Mesendoderm (in vitro differentiated cells): ENCODE measurements at regions not wholly inside any gene's neighbourhood (a gene's known extent, or its start where the extent isn't known, plus 50 kb on each side); places are given as distances from the start of the nearest gene placed in this dataset.

Experiments used
- DNase-seq: peaks from one replicate; pipeline ENCODE4 v3.0.0; 2013
- H2AK5ac ChIP-seq: 2 replicates; pipeline ENCODE4 v1.6.1; 2013; ENCODE audit warnings: low read length, inconsistent platforms
- H2BK120ac ChIP-seq: 2 replicates; pipeline ENCODE4 v1.6.1; 2013; ENCODE audit warnings: low read depth, mild to moderate bottlenecking, low read length, moderate library complexity, mixed read lengths
- H2BK15ac ChIP-seq: replicated peaks from 2 replicates; pipeline ENCODE4 v1.6.1; 2013; ENCODE audit warnings: low read depth, mild to moderate bottlenecking, moderate library complexity
- H2BK5ac ChIP-seq: 2 replicates; pipeline ENCODE4 v1.6.1; 2013; ENCODE audit warnings: low read length, inconsistent platforms
- H3K18ac ChIP-seq: 2 replicates; pipeline ENCODE4 v1.6.1; 2013; ENCODE audit warnings: mild to moderate bottlenecking, low read length, mixed read lengths
- H3K23ac ChIP-seq: one replicate; pipeline ENCODE4 v1.6.1; 2013; ENCODE audit warnings: low read length
- H3K27ac ChIP-seq: 2 replicates; pipeline ENCODE4 v1.5.1; 2013; ENCODE audit warnings: low read depth, mild to moderate bottlenecking, inconsistent platforms, low read length, moderate library complexity
- H3K27me3 ChIP-seq: 2 replicates; pipeline ENCODE4 v1.6.1; 2013; ENCODE audit warnings: low read length, control low read depth, mild to moderate bottlenecking, inconsistent platforms; ENCODE audit not compliant: insufficient read depth, poor library complexity
- H3K36me3 ChIP-seq: 2 replicates; pipeline ENCODE4 v1.6.1; 2013; ENCODE audit warnings: low read length, inconsistent platforms; ENCODE audit not compliant: control insufficient read depth, insufficient read depth
- H3K4ac ChIP-seq: one replicate; pipeline ENCODE4 v1.6.1; 2013; ENCODE audit warnings: low read depth, mild to moderate bottlenecking, low read length, moderate library complexity
- H3K4me1 ChIP-seq: 2 replicates; pipeline ENCODE4 v1.6.1; 2013; ENCODE audit warnings: low read depth, low read length, inconsistent platforms; ENCODE audit not compliant: control insufficient read depth
- H3K4me2 ChIP-seq: 2 replicates; pipeline ENCODE4 v1.6.1; 2013; ENCODE audit warnings: low read length
- H3K4me3 ChIP-seq: 2 replicates; pipeline ENCODE4 v1.5.1; 2013; ENCODE audit warnings: mild to moderate bottlenecking, low read length
- H3K56ac ChIP-seq: one replicate; pipeline ENCODE4 v1.6.1; 2013; ENCODE audit warnings: low read length
- H3K79me1 ChIP-seq: 2 replicates; pipeline ENCODE4 v1.6.1; 2013; ENCODE audit warnings: low read length, inconsistent platforms
- H3K79me2 ChIP-seq: 2 replicates; pipeline ENCODE4 v1.6.1; 2013; ENCODE audit warnings: mild to moderate bottlenecking, low read length; ENCODE audit not compliant: control insufficient read depth, insufficient read depth
- H3K9ac ChIP-seq: 2 replicates; pipeline ENCODE4 v1.6.1; 2013; ENCODE audit warnings: low read length, inconsistent platforms
- H4K5ac ChIP-seq: one replicate; pipeline ENCODE4 v1.6.1; 2013; ENCODE audit warnings: low read length
- H4K8ac ChIP-seq: one replicate; pipeline ENCODE4 v1.6.1; 2013; ENCODE audit warnings: low read depth, mild to moderate bottlenecking, control low read depth, low read length, moderate library complexity
- WGBS: extraction: QIAGEN DNeasy Blood & Tissue Kit; methylation state at CpG from one replicate; pipeline ENCODE4 v1.1.7; 2013; ENCODE audit warnings: low lambda C conversion rate, missing lambda C conversion rate; ENCODE audit not compliant: insufficient coverage; ENCODE audit errors: extremely low coverage; 5-methylcytosine and 5-hydroxymethylcytosine counted together

DNA sequence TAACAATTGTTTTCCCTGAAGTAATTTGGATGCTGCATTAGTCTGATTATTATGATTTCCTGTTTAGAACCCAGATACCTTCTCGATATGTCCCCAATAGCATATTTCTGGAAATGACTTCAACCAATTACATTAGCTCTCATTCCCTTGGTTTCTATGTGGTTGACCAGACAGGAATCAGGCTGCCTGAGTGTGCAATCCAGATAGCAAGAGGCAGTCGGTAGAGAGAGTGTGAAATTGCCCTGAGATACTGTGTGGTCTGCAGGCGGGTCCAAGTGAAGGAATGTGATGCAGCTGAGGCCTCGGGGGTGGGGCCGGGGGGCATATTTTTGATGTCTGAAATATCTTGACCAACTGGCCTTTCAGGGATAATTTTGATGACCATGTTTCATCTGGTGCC, 143.9 kb upstream of the ITGA6 start:
- H2AK5ac ChIP-seq, result no peak overlapping the region
- H3K23ac ChIP-seq, result no peak overlapping the region
- no peaks in the 10 kb centered on the region for H3K4me1 ChIP-seq
- no peak overlapping the region for H3K4ac ChIP-seq
- H2BK5ac ChIP-seq, result no peak overlapping the region
- H3K4me2 ChIP-seq, result no peak overlapping the region
- no peaks in the 10 kb centered on the region for H3K79me1 ChIP-seq
- peak; percentile 22 for DNase-seq
- no peak overlapping the region for H3K27ac ChIP-seq
- H3K79me2 ChIP-seq, result no peaks in the 10 kb centered on the region
- no peak overlapping the region for H4K5ac ChIP-seq
- H2BK120ac ChIP-seq, result no peak overlapping the region
- H3K9ac ChIP-seq, result no peak overlapping the region
- no peak overlapping the region for H3K56ac ChIP-seq
- no peak overlapping the region for H2BK15ac ChIP-seq
- no CpG with 5 or more reads among the region's 5 CpGs for WGBS
- no peak overlapping the region for H3K18ac ChIP-seq
- H3K36me3 ChIP-seq, result no peaks in the 10 kb centered on the region
- no peak overlapping the region for H3K4me3 ChIP-seq
- H4K8ac ChIP-seq, result no peak overlapping the region
- H3K27me3 ChIP-seq, result no peaks in the 10 kb centered on the region

DNA sequence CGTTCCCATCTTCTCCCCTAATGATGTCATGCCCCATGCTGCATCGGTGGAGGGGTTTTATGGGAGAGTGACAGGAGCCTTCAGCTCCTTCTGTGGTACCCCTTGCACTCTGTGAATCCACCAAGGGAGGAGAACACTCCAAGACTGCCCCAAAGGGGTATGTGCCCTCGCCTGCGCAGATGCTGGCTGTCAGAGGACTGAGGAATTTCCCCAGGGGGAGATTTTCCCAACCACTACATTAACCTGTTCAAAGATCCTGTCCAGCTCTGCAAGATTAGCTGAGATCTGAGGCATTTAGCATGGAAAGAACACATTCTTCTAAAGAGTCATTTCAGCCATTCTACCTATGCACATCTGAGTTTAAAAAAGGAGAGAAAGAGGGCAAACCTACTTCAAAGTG, 143.2 kb upstream of the ITGA6 start:
- Histone ChIP-seq H3K27ac (no peak overlapping the region), H3K79me2 (no peaks in the 10 kb centered on the region), H3K9ac (no peak overlapping the region), H3K4me3 (no peak overlapping the region), H2AK5ac (no peak overlapping the region), H4K5ac (no peak overlapping the region), H3K4me2 (no peak overlapping the region), H3K18ac (no peak overlapping the region), H2BK15ac (no peak overlapping the region), H3K27me3 (no peaks in the 10 kb centered on the region), H3K4ac (no peak overlapping the region), H3K23ac (no peak overlapping the region), H3K56ac (no peak overlapping the region), H4K8ac (no peak overlapping the region), H2BK120ac (no peak overlapping the region), H3K36me3 (no peaks in the 10 kb centered on the region), H2BK5ac (no peak overlapping the region), H3K79me1 (no peaks in the 10 kb centered on the region), H3K4me1 (no peaks in the 10 kb centered on the region)
- no peak for DNase-seq
- no CpG with 5 or more reads among the region's 4 CpGs for WGBS

DNA sequence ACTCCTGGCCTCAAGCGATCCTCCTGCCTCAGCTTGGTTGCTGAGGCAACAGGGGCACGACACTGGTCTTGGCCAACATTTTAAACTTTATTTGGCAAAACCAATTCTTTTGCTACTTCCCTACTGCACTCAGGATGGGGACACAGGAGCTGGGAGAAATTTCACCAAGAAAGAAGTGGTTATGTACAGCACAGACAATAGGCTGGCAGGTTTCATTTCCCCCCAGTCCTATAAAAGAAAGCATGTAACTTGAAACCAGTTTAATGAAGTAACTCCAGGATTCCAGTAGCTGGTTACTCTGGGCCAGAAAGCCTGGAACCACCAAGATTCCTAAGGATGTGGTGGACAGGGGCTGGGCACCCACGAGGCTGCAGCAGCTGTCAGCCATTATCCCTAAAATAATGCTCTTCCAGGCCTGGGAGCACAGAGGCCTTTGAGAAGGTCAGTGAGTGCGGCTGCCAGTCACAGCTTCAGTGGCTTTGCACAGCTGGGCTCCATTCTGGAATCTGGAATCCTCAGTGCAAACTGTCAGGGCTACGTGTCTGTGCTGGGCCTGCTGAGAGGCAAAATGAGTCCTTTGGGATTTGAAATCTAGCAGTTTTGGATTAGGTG, 142.3 kb upstream of the ITGA6 start:
- Histone ChIP-seq H2BK120ac (no peak overlapping the region), H3K4ac (no peak overlapping the region), H3K18ac (no peak overlapping the region), H3K79me2 (no peaks in the 10 kb centered on the region), H3K27ac (no peak overlapping the region), H4K5ac (no peak overlapping the region), H2BK15ac (no peak overlapping the region), H3K36me3 (no peaks in the 10 kb centered on the region), H3K4me1 (no peaks in the 10 kb centered on the region), H3K79me1 (no peaks in the 10 kb centered on the region), H2AK5ac (no peak overlapping the region), H3K4me2 (no peak overlapping the region), H3K27me3 (no peaks in the 10 kb centered on the region), H3K9ac (no peak overlapping the region), H3K23ac (no peak overlapping the region), H4K8ac (no peak overlapping the region), H3K56ac (no peak overlapping the region), H3K4me3 (no peak overlapping the region), H2BK5ac (no peak overlapping the region)
- WGBS, result no CpG with 5 or more reads among the region's 5 CpGs
- peak; percentile 69 for DNase-seq

DNA sequence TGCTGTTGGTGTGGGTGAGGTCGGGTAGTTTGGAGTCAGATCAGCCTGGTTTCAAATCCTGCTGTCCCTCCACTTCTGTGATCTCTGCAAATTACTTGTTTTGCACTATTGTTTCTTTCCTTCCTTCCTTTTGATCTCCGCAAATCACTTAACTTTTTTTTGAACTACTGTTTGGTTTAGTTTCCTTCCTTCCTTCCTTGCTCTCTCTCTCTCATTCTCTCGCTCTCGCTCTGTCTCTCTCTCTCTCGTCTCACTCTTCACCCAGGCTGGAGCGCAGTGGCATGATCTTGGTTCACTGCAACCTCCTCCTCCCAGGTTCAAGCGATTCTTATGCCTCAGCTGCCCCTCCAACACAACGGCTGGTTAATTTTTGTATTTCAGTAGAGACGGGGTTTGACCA, 141.6 kb upstream of the ITGA6 start:
- Histone ChIP-seq H3K56ac (no peak overlapping the region), H3K4me3 (no peak overlapping the region), H3K27me3 (no peaks in the 10 kb centered on the region), H3K4ac (no peak overlapping the region), H2BK5ac (no peak overlapping the region), H3K23ac (no peak overlapping the region), H4K5ac (no peak overlapping the region), H4K8ac (no peak overlapping the region), H2BK120ac (no peak overlapping the region), H3K9ac (no peak overlapping the region), H3K27ac (no peak overlapping the region), H3K79me2 (no peaks in the 10 kb centered on the region), H2BK15ac (no peak overlapping the region), H3K36me3 (no peaks in the 10 kb centered on the region), H3K4me1 (no peaks in the 10 kb centered on the region), H3K79me1 (no peaks in the 10 kb centered on the region), H3K18ac (no peak overlapping the region), H3K4me2 (no peak overlapping the region), H2AK5ac (no peak overlapping the region)
- no peak for DNase-seq
- WGBS, result no CpG with 5 or more reads among the region's 9 CpGs

DNA sequence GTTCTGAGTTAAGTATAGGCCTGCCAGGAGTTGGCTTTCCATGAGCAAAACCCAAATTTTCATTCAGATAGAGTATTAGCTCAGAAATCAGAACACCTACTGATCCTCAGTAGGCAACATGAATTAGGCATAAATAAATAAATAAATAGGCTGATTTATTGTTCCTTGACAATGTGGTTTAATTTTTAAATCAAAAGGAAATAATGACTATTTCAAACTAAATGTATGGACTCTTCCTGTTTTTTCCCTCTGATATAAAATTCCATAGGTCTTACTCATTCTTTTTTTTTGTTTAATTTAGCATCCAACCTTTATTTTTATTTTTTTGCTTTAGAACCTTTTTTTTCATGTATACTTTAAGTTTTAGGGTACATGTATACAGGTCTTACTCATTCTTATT, 140.2 kb upstream of the ITGA6 start:
- H4K8ac ChIP-seq, result no peak overlapping the region
- no peak overlapping the region for H3K4me2 ChIP-seq
- no peak overlapping the region for H2BK15ac ChIP-seq
- no peak overlapping the region for H3K23ac ChIP-seq
- H3K4me3 ChIP-seq, result no peak overlapping the region
- DNase-seq, result no peak
- H3K27me3 ChIP-seq, result no peaks in the 10 kb centered on the region
- H3K36me3 ChIP-seq, result no peaks in the 10 kb centered on the region
- H2BK5ac ChIP-seq, result no peak overlapping the region
- no peaks in the 10 kb centered on the region for H3K79me1 ChIP-seq
- no peak overlapping the region for H2AK5ac ChIP-seq
- no peaks in the 10 kb centered on the region for H3K79me2 ChIP-seq
- no peaks in the 10 kb centered on the region for H3K4me1 ChIP-seq
- no peak overlapping the region for H3K18ac ChIP-seq
- no peak overlapping the region for H3K9ac ChIP-seq
- H3K4ac ChIP-seq, result no peak overlapping the region
- no peak overlapping the region for H3K56ac ChIP-seq
- no peak overlapping the region for H4K5ac ChIP-seq
- no peak overlapping the region for H2BK120ac ChIP-seq
- no peak overlapping the region for H3K27ac ChIP-seq

DNA sequence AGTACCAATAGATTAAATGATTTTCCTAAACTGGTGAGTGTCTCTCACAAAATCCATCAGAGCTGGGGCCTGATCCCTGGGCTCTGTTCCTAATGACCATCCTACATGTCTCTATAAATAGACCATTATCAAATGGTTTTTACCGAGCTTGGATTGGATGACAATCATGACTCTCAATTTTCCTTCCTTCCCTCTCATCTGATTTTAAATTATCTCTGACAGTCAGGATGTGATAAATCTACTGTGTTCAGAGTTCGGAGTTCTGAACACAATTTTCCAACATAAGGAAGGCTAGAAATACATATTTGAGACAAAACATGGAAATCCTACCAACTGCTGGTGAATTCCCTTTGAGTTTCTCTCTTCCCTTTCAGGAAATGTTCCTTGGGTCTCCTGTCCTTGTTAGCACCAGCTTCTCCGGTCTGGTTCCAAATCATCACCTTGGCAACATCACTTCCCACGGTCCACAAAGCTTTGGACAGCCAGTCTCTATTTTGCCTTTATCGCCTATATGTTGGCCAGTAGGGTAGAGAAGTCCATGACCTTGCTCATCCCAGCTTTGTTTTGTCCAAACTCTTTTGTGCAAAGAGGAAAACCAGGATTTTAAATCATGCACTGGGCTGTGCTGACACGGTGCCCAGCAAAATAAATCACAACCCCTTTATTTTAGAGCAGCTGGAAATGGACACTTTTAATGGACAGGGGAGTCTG, 139.6 kb upstream of the ITGA6 start:
- no peak overlapping the region for H2AK5ac ChIP-seq
- H3K79me2 ChIP-seq, result no peaks in the 10 kb centered on the region
- no peak overlapping the region for H2BK120ac ChIP-seq
- no peaks in the 10 kb centered on the region for H3K36me3 ChIP-seq
- no peak for DNase-seq
- H3K4me2 ChIP-seq, result no peak overlapping the region
- no peak overlapping the region for H3K23ac ChIP-seq
- H3K79me1 ChIP-seq, result no peaks in the 10 kb centered on the region
- no peak overlapping the region for H3K4ac ChIP-seq
- no peaks in the 10 kb centered on the region for H3K27me3 ChIP-seq
- no peak overlapping the region for H4K8ac ChIP-seq
- no peak overlapping the region for H3K9ac ChIP-seq
- WGBS, result no CpG with 5 or more reads among the region's 6 CpGs
- no peak overlapping the region for H2BK15ac ChIP-seq
- no peak overlapping the region for H4K5ac ChIP-seq
- H3K4me3 ChIP-seq, result no peak overlapping the region
- no peak overlapping the region for H3K27ac ChIP-seq
- H3K4me1 ChIP-seq, result no peaks in the 10 kb centered on the region
- H2BK5ac ChIP-seq, result no peak overlapping the region
- H3K56ac ChIP-seq, result no peak overlapping the region
- no peak overlapping the region for H3K18ac ChIP-seq
